Ovary (tissue), 7 donors: ENCODE measurements at regions not wholly inside any gene's neighbourhood (a gene's known extent, or its start where the extent isn't known, plus 50 kb on each side); places are given as distances from the start of the nearest gene placed in this dataset.

Source experiments
- DNase-seq, 5 donors: peaks; one replicate each; pipeline ENCODE4 v3.0.0-alpha.2; 2019 to 2020
- H3K27ac ChIP-seq, 2 donors: fragments of 200-600 bp; one replicate each; pipeline versions ENCODE4 v1.5.1 to v1.8.0; 2019 to 2022
- H3K27me3 ChIP-seq: fragments of 200-600 bp; one replicate; pipeline ENCODE4 v1.8.0; 2022
- H3K36me3 ChIP-seq: fragments of 200-600 bp; sonication (generic); one replicate; pipeline ENCODE4 v1.5.1; 2019
- H3K4me1 ChIP-seq: one replicate; pipeline ENCODE4 v1.8.1; 2013; ENCODE audit warnings: mild to moderate bottlenecking, moderate library complexity; ENCODE audit not compliant: insufficient read depth
- H3K4me3 ChIP-seq: fragments of 200-600 bp; sonication (generic); one replicate; pipeline ENCODE4 v1.5.1; 2017
- H3K9me3 ChIP-seq, 2 donors: fragments of 200-600 bp in 1 of 2; sonication (generic) in 1 of 2; one replicate each; pipeline versions ENCODE4 v1.5.1 to v1.8.1; 2013 to 2019; ENCODE audit warnings: mild to moderate bottlenecking in 1 of 2, moderate library complexity in 1 of 2
- CTCF ChIP-seq, 3 donors: fragments of 450-650 bp in 2 of 3; fragments of 200-600 bp in 1 of 3; IDR thresholded peaks; one replicate each; pipeline versions ENCODE4 v1.5.1 to v1.8.0; 2016 to 2022; ENCODE audit warnings: antibody characterized with exemption in 3 of 3, mild to moderate bottlenecking in 1 of 3
- EP300 ChIP-seq: sonication (generic); formaldehyde crosslinking; IDR thresholded peaks from one replicate; pipeline ENCODE4 v1.6.1; 2017; ENCODE audit warnings: antibody characterized with exemption
- POLR2A ChIP-seq: fragments of 450-650 bp; IDR thresholded peaks from one replicate; pipeline ENCODE4 v1.6.1; 2017; ENCODE audit warnings: antibody characterized with exemption, mild to moderate bottlenecking, moderate library complexity
- whole genome bisulfite sequencing, 3 donors: extraction: QIAGEN DNeasy Blood & Tissue Kit in 1 of 3; methylation state at CpG; one replicate each; pipeline versions ENCODE4 v1.1.5 to v1.1.7; 2013 to 2017; 5-methylcytosine and 5-hydroxymethylcytosine counted together
- intact Hi-C, 4 donors: fragments of 100-400 bp; cut with DNase I; formaldehyde crosslinking; loops; one replicate each; pipeline versions ENCODE4 v1.11.0 to v1.15.1; 2022 to 2023
- donor health status: DM: no; HTN: no; CAD: no; lungs with moderate emphysema.
- donor health status: DM: no; HTN: no; CAD: no.
- donor health status: Bipolar disorder and iron deficiency.
- donor health status: DM: no; HTN: no; CAD: no.
- donor health status: DM: yes; HTN: yes; CAD: no.

- H3K4me1 ChIP-seq: no peaks in the 10 kb centered on the region
- DNase-seq: no peak
- TF ChIP-seq EP300 (no peak), CTCF (IDR thresholded peaks at IDR 0.05) (no peak), POLR2A (no peak)
- intact Hi-C loops: no loop called here
- no peaks in the 10 kb centered on the region for H3K36me3 ChIP-seq
- H3K27me3 ChIP-seq: no peaks in the 10 kb centered on the region
- H3K27ac ChIP-seq: no peak overlapping the region
- H3K4me3 ChIP-seq: no peak overlapping the region
- no peaks in the 10 kb centered on the region for H3K9me3 ChIP-seq
- WGBS, 3 donors: 89 to 93% (median 91%) methylated on average over 6 of the region's 6 CpGs
These were observed 434.2 kb upstream of the TPM1 start for GRCh38 chr15:62608369-62608768.

- intact Hi-C loops: no loop called here
- TF ChIP-seq CTCF (IDR thresholded peaks at IDR 0.05): no peak
- TF ChIP-seq EP300: no peak
- no peak for TF ChIP-seq POLR2A
- Histone ChIP-seq H3K27me3 (no peaks in the 10 kb centered on the region), H3K9me3 (no peaks in the 10 kb centered on the region), H3K4me1 (no peaks in the 10 kb centered on the region), H3K36me3 (no peaks in the 10 kb centered on the region), H3K27ac (no peak overlapping the region), H3K4me3 (no peak overlapping the region)
- DNase-seq: no peak
- 70 to 76% (median 75%) methylated on average over 6 of the region's 6 CpGs for WGBS, 3 donors
These were observed 432.2 kb upstream of the TPM1 start for GRCh38 chr15:62610265-62610869.

GRCh38 chr15:62611002-62611401, 431.5 kb upstream of the TPM1 start:
- Histone ChIP-seq H3K4me3 (no peak overlapping the region), H3K27ac (no peak overlapping the region), H3K27me3 (no peaks in the 10 kb centered on the region), H3K9me3 (no peaks in the 10 kb centered on the region), H3K4me1 (no peaks in the 10 kb centered on the region), H3K36me3 (no peaks in the 10 kb centered on the region)
- TF ChIP-seq POLR2A (no peak), CTCF (IDR thresholded peaks at IDR 0.05) (no peak), EP300 (no peak)
- intact Hi-C loops: no loop called here
- no peak for DNase-seq
- 95 to 100% (median 100%) methylated on average over 2 of the region's 2 CpGs for WGBS, 3 donors

- intact Hi-C loops: no loop called here
- Histone ChIP-seq H3K4me3 (no peak overlapping the region), H3K4me1 (peaks cover 4% of the 10 kb centered on the region), H3K9me3 (no peaks in the 10 kb centered on the region), H3K27me3 (no peaks in the 10 kb centered on the region), H3K27ac (no peak overlapping the region), H3K36me3 (no peaks in the 10 kb centered on the region)
- DNase-seq: no peak
- no peak for TF ChIP-seq POLR2A
- TF ChIP-seq CTCF (IDR thresholded peaks at IDR 0.05): no peak
- no peak for TF ChIP-seq EP300
- 88 to 92% (median 89%) methylated on average over 5 of the region's 5 CpGs for WGBS, 3 donors
These were observed 430.3 kb upstream of the TPM1 start for GRCh38 chr15:62612183-62612733.
